GM12878 (cell line): ENCODE measurements at regions not wholly inside any gene's neighbourhood (a gene's known extent, or its start where the extent isn't known, plus 50 kb on each side); places are given as distances from the start of the nearest gene placed in this dataset.

Experiments
- ATAC-seq: fragments of 200-7000 bp; cut with Tn5 transposase; 3 replicates; pipeline ENCODE4 v1.9.1; 2020; ENCODE audit warnings: mild to moderate bottlenecking, moderate library complexity
- BruUV-seq: library from RNA; stranded (reverse); fragments of 400-500 nt; replicated peaks from 2 replicates; lab custom pipeline; 2021; lab: Mats Ljungman, UMichigan
- CTCF ChIA-PET: fragments of 300-600 bp; sonication (Branson Sonifier 250); formaldehyde crosslinking; extraction: SDS; loops from one replicate; lab custom pipeline; 2021; ENCODE audit warnings: inconsistent platforms; lab: Yijun Ruan, JAX
- POLR2A ChIA-PET: fragments of 350-600 bp; formaldehyde crosslinking; extraction: SDS; loops from one replicate; lab custom pipeline; 2021; ENCODE audit warnings: inconsistent platforms; lab: Charles Lee
- RAD21 ChIA-PET: fragments of 300-600 bp; sonication (Branson Sonifier 250); formaldehyde crosslinking; loops from one replicate; lab custom pipeline; 2023; ENCODE audit warnings: antibody characterized with exemption; ENCODE audit not compliant: unreplicated experiment; lab: Charles Lee
- SMC1A ChIA-PET: fragments of 300-600 bp; sonication (Branson Sonifier 250); formaldehyde crosslinking; loops from one replicate; lab custom pipeline; 2023; ENCODE audit not compliant: unreplicated experiment, uncharacterized antibody; lab: Charles Lee
- DNase-seq: peaks from one replicate; pipeline ENCODE4 v3.0.0-alpha.2; 2011; ENCODE audit warnings: low read depth, low spot score
- FAIRE-seq: peaks from 3 replicates; lab custom pipeline; 2011; peaks lifted over from hg19 to GRCh38; lab: Jason Lieb, UNC
- H2AFZ ChIP-seq: 2 replicates; pipeline ENCODE4 v1.6.0; 2011; ENCODE audit warnings: low read depth, low read length, control low read depth; ENCODE audit not compliant: control insufficient read depth
- H3K27ac ChIP-seq: 2 replicates; pipeline ENCODE4 v1.5.1; 2011; ENCODE audit warnings: control low read depth; ENCODE audit not compliant: control insufficient read depth, insufficient read depth
- H3K27me3 ChIP-seq, 2 experiments: replicated peaks in 1 of 2; 2 replicates each; pipeline versions ENCODE4 v1.6.0 to v1.6.1; 2011; ENCODE audit warnings: low read length in 1 of 2; ENCODE audit not compliant: control insufficient read depth in 2 of 2, insufficient read depth in 2 of 2
- H3K36me3 ChIP-seq, 2 experiments: 2 replicates each; pipeline ENCODE4 v1.5.1; 2011; ENCODE audit warnings: low read length in 1 of 2; ENCODE audit not compliant: control insufficient read depth in 2 of 2, insufficient read depth in 2 of 2
- H3K4me1 ChIP-seq: 2 replicates; pipeline ENCODE4 v1.6.1; 2011; ENCODE audit warnings: mild to moderate bottlenecking, low read length, moderate library complexity, mixed read lengths; ENCODE audit not compliant: control insufficient read depth, insufficient read depth
- H3K4me2 ChIP-seq: 2 replicates; pipeline ENCODE4 v1.6.0; 2011; ENCODE audit warnings: control low read depth; ENCODE audit not compliant: control insufficient read depth, insufficient read depth
- H3K4me3 ChIP-seq: fragments of 200-600 bp; sonication (generic); 2 replicates; pipeline ENCODE4 v1.5.1; 2016
- H3K79me2 ChIP-seq: 2 replicates; pipeline ENCODE4 v1.6.0; 2011; ENCODE audit warnings: low read length; ENCODE audit not compliant: control insufficient read depth, insufficient read depth
- H3K9ac ChIP-seq: 2 replicates; pipeline ENCODE4 v1.8.0; 2011; ENCODE audit warnings: low read length, control low read depth, mixed read lengths; ENCODE audit not compliant: control insufficient read depth, insufficient read depth
- H3K9me3 ChIP-seq: replicated peaks from 3 replicates; pipeline ENCODE4 v1.5.1; 2011; ENCODE audit warnings: mild to moderate bottlenecking, low read length; ENCODE audit not compliant: control insufficient read depth, insufficient read depth
- H4K20me1 ChIP-seq: 2 replicates; pipeline ENCODE4 v1.6.0; 2011; ENCODE audit not compliant: control insufficient read depth, insufficient read depth
- CREB1 ChIP-seq: IDR thresholded peaks from 2 replicates; pipeline ENCODE4 v1.6.1; 2012; ENCODE audit warnings: low read depth, mild to moderate bottlenecking, inconsistent platforms
- E2F4 ChIP-seq: IDR thresholded peaks from 2 replicates; pipeline ENCODE4 v1.6.1; 2012; ENCODE audit warnings: low read depth, low read length, improper control_type of control experiment
- EED ChIP-seq: sonication (generic); IDR thresholded peaks from 2 replicates; pipeline ENCODE4 v1.6.1; 2016; ENCODE audit warnings: antibody characterized with exemption, low read depth
- ETV6 ChIP-seq, 2 experiments: fragments of 450-650 bp in 1 of 2; IDR thresholded peaks in 1 of 2; conservative IDR thresholded peaks in 1 of 2; 2 replicates each; pipeline ENCODE4 v1.6.1; 2014; ENCODE audit warnings: antibody characterized with exemption in 1 of 2, borderline replicate concordance in 1 of 2, low read depth in 1 of 2, mild to moderate bottlenecking in 1 of 2, moderate library complexity in 1 of 2
- EZH2 ChIP-seq: IDR thresholded peaks from 2 replicates; pipeline ENCODE4 v1.6.1; 2012; ENCODE audit warnings: low read depth, mild to moderate bottlenecking, control low read depth, inconsistent platforms, low read length, borderline replicate concordance; ENCODE audit not compliant: control insufficient read depth
- GABPA ChIP-seq: IDR thresholded peaks from 2 replicates; pipeline ENCODE4 v1.6.1; 2014; ENCODE audit warnings: antibody characterized with exemption, low read depth, mild to moderate bottlenecking, inconsistent platforms
- HDAC6 ChIP-seq: fragments of 200-600 bp; sonication (generic); IDR thresholded peaks from one replicate; pipeline ENCODE4 v1.8.0; 2017; ENCODE audit warnings: antibody characterized with exemption; ENCODE audit not compliant: unreplicated experiment
- IRF3 ChIP-seq: fragments of 450-650 bp; IDR thresholded peaks from 2 replicates; pipeline ENCODE4 v1.6.1; 2014; ENCODE audit warnings: mild to moderate bottlenecking
- NFXL1 ChIP-seq: fragments of 450-650 bp; IDR thresholded peaks from 2 replicates; pipeline ENCODE4 v1.6.1; 2017; ENCODE audit warnings: antibody characterized with exemption, mild to moderate bottlenecking, borderline replicate concordance
- NFYA ChIP-seq: IDR thresholded peaks from 2 replicates; pipeline ENCODE4 v1.6.1; 2011; ENCODE audit warnings: low read depth, mild to moderate bottlenecking, low read length, improper control_type of control experiment, borderline replicate concordance
- PML ChIP-seq: IDR thresholded peaks from 2 replicates; pipeline ENCODE4 v1.6.1; 2012; ENCODE audit warnings: low read length, inconsistent platforms
- POLR2AphosphoS2 ChIP-seq: IDR thresholded peaks from 2 replicates; pipeline ENCODE4 v1.6.1; 2011; ENCODE audit warnings: low read depth, mild to moderate bottlenecking, low read length, improper control_type of control experiment, moderate library complexity
- RAD21 ChIP-seq: IDR thresholded peaks from 2 replicates; pipeline ENCODE4 v1.6.1; 2011; ENCODE audit warnings: mild to moderate bottlenecking, low read depth, low read length, moderate library complexity; ENCODE audit not compliant: insufficient read depth
- SMAD1 ChIP-seq: fragments of 450-650 bp; IDR thresholded peaks from 2 replicates; pipeline ENCODE4 v1.6.1; 2018; ENCODE audit warnings: mild to moderate bottlenecking, low read depth; ENCODE audit not compliant: partially characterized antibody
- SPI1 ChIP-seq: IDR thresholded peaks from 2 replicates; pipeline ENCODE4 v1.6.1; 2011; ENCODE audit warnings: low read depth, mild to moderate bottlenecking, low read length, moderate library complexity, borderline replicate concordance; ENCODE audit not compliant: insufficient read depth
- SUZ12 ChIP-seq: fragments of 200-600 bp; sonication (generic); IDR thresholded peaks from one replicate; pipeline ENCODE4 v1.6.1; 2018; ENCODE audit warnings: antibody characterized with exemption, mild to moderate bottlenecking; ENCODE audit not compliant: unreplicated experiment
- TCF7 ChIP-seq: IDR thresholded peaks from 2 replicates; pipeline ENCODE4 v1.6.1; 2014; ENCODE audit warnings: antibody characterized with exemption, borderline replicate concordance
- WRNIP1 ChIP-seq: IDR thresholded peaks from 2 replicates; pipeline ENCODE4 v1.6.1; 2011; ENCODE audit warnings: low read depth, low read length, improper control_type of control experiment, borderline replicate concordance
- YY1 ChIP-seq: IDR thresholded peaks from 2 replicates; pipeline ENCODE4 v1.6.1; 2011; ENCODE audit warnings: low read depth, mild to moderate bottlenecking, low read length
- ZSCAN29 ChIP-seq: fragments of 450-650 bp; IDR thresholded peaks from 2 replicates; pipeline ENCODE4 v1.6.1; 2017; ENCODE audit warnings: mild to moderate bottlenecking, moderate library complexity
- WGBS: methylation state at CpG from one replicate; pipeline ENCODE4 v1.1.6; 2016; ENCODE audit warnings: low lambda C conversion rate; ENCODE audit not compliant: insufficient replicate concordance, insufficient coverage; ENCODE audit errors: missing lambda C conversion rate; 5-methylcytosine and 5-hydroxymethylcytosine counted together
- in situ Hi-C: fragments of 300-500 bp; cut with MboI; formaldehyde crosslinking; loops from 9 replicates; pipeline ENCODE4 v1.14.3; 2018; ENCODE audit warnings: mixed read lengths
- intact Hi-C: fragments of 100-400 bp; cut with micrococcal nuclease; formaldehyde crosslinking; loops from one replicate; pipeline ENCODE4 v1.14.2; 2022; ENCODE audit not compliant: unreplicated experiment

GRCh38 chr5:6142353-6142752 is 236.0 kb downstream of the MED10 start:
- in situ Hi-C loops = no loop called here
- H3K9ac ChIP-seq = no peak overlapping the region
- H3K4me2 ChIP-seq = no peak overlapping the region
- no peak overlapping the region for H3K27ac ChIP-seq
- no peak overlapping the region for H3K4me3 ChIP-seq
- H3K27me3 ChIP-seq = no peaks in the 10 kb centered on the region
- no peaks in the 10 kb centered on the region; the same call in 2 of the 3 replicates for H3K9me3 ChIP-seq
- no peaks in the 10 kb centered on the region for H3K79me2 ChIP-seq
- no TSS peak for BruUV-seq
- RAD21 ChIA-PET = no interaction called here
- ATAC-seq = no peak
- intact Hi-C loops = no loop called here
- 39% methylated on average over 5 of the region's 5 CpGs for WGBS
- H3K36me3 ChIP-seq = no peaks in the 10 kb centered on the region
- POLR2A ChIA-PET = no interaction called here
- H3K4me1 ChIP-seq = no peaks in the 10 kb centered on the region
- H2AFZ ChIP-seq = no peak overlapping the region
- FAIRE-seq = no peak
- H4K20me1 ChIP-seq = no peaks in the 10 kb centered on the region
- SMC1A ChIA-PET = interaction anchor here (1.4 kb wide), 1 partner anchor 12 kb away, joined by 4 read pairs; no protein-coding TSS in a partner anchor
- no peak for DNase-seq
- TF ChIP-seq HDAC6 = no peak
- TF ChIP-seq IRF3 = no peak
- TF ChIP-seq SPI1 = no peak
- no peak for TF ChIP-seq NFYA
- no peak for TF ChIP-seq EZH2
- no peak for TF ChIP-seq POLR2AphosphoS2
- no peak for TF ChIP-seq CREB1
- TF ChIP-seq SMAD1 = no peak
- TF ChIP-seq EED = no peak
- no peak for TF ChIP-seq PML
- no peak for TF ChIP-seq NFXL1
- no peak for TF ChIP-seq WRNIP1
- no peak for TF ChIP-seq GABPA
- no peak for TF ChIP-seq SUZ12
- no peak for TF ChIP-seq YY1
- no peak for TF ChIP-seq ZSCAN29
- TF ChIP-seq RAD21 = no peak
- TF ChIP-seq E2F4 = no peak
- no peak for TF ChIP-seq ETV6 (conservative IDR thresholded peaks at IDR 0.05 in 1 of 2, IDR thresholded peaks at IDR 0.05 in 1 of 2; ENCODE audit: borderline replicate concordance in 1 of 2, low read depth in 1 of 2)
- TF ChIP-seq TCF7 = no peak
- CTCF ChIA-PET = no interaction called here
